HT-29 (cell line): ENCODE measurements at regions not wholly inside any gene's neighbourhood (a gene's known extent, or its start where the extent isn't known, plus 50 kb on each side); places are given as distances from the start of the nearest gene placed in this dataset. TPM values are rescaled to one million over a fixed set of nuclear protein-coding genes. Genes with fewer than 3 reads are reported as not detected.
A peak's percentile ranks its signal among the peaks of the same experiment; 100 is the strongest.

Experiments used
- DNase-seq: peaks from one replicate; pipeline ENCODE4 v3.0.0-alpha.2; 2015; ENCODE audit warnings: low spot score
- small RNA-seq: library from RNA; depleted of rRNA; stranded (forward); fragments of <200 nt; gene quantifications from one replicate; pipeline ENCODE3, GENCODE V24; 2014

DNA sequence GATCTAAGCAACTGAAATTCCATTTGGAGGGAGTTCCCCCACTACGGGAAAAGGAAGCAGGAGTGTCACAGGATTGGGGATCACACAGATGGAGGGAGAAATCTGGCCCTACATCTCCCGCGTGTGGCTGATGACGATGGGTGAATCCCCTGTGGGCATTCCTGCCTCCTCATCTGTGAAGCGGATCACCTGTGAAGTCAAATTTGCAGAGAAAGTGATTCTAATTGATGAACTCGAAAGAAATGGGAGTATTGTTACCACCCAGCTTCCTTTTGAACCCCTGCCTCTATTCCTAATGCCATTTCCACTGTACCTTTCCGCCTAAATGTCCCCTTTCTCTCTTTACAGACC is 92.0 kb downstream of the CMPK2 start:
- no peak for DNase-seq

DNA sequence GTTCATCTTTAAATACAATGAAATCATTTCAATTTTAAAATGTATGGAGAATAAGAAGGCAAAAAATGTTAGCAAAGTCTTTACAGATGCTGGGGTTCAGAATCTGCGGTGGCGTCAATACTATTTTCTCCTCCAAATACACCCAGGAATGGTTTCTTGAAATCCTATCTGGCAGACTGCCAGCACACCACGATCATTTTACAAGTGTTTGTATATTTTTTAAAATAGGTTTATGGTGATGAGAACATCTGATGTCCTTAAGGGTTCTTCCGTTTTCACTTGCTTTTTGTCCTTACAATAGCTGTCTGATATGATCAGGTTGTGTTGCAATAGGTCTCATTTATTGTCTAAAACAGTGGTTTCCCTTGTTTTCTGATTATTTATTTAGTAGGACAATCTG is 89.6 kb downstream of the CMPK2 start:
- DNase-seq: no peak

DNA sequence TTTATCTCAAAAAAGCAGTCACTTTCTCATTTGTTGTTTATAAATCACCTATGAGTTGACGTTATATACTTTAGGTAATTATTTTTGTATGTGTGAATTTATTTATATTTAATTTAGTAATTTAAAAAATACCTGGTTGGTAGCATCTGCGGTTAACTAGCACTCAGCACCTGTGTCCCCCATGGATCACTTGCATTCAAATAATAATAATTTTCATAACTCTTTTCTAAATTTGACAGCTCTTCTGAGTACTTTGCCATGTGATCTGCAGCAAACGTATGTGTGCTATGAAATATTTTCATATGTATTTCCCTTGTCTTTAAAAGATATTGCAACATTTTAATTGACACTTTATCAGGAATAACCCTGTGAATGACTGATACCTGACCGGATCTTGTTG is 88.1 kb downstream of the CMPK2 start:
- DNase-seq: no peak

DNA sequence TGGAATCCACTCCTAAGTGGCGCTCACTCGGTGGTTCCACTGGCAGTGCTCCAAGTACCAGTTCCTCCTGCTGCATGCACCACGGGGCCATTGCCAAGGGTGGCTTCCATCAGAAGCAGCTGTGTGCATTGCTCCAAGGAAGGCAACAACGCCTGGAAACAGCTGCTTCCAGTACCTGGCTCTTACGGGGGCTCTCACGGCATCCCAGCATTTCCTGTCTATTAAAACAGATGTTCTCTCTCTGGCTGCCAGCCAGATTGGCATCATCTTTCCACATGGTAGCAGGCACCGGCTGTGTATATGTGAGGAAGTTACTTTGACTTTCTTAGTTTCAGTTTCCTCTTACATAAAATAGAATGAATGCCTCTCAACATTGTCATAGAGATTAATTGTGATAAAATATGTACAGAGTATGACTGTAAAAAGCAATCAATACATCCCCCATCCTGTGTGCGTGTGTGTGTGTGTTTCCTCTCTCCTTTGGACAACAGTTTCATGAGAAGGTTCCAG is 84.9 kb downstream of the CMPK2 start:
- DNase-seq: no peak

DNA sequence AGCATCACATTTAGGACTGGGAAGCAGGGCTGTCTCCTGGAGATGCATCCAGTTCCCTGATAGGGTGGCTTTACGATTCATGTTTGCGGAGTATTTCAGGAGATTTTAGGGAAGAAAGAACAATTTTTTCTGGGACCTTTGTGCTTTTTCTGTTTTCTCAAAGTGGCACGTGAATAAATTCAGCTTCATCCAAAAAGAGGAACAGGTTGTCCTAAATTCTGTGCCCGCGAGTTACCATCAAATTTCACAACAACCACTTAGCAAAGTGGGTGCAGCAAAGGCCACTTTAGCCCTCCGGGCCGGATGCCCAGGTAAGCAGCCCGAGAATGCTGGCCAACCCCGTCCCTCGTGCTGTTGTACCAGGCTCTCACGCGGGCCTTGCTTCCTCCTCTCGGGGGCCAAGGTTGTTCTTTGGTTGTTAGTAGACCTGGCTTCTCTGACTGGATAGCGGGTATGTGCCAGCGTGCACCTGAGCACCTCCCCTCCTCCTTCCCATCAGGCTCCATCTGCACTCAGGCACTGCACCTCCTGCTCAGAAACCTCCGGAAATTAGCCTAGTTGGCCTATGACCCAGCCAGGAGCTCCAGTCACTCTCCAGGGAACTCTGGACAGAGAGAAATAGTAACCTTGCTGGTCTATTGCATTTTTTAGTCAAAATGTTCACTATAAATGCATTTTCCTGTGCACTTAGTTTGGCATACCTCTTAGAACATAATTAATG is 83.0 kb downstream of the CMPK2 start:
- no peak for DNase-seq

DNA sequence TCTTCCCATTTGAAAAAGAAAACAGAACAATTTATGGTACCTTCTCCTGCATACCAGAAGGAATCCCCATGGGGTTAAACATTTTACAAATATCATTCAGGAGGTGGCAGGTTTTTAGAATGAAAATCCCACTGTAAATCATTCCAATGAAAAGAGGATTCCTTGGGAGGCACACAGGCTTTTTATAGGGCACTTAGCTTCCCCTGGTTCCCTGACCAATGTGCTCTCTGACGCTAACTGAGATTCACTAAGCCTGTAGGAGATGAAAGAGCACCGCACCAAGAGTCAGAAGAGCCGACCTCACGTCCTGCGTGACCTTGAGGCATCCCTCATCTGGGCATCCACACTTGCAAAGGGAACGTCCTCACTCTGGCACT is 82.5 kb downstream of the CMPK2 start:
- no peak for DNase-seq

DNA sequence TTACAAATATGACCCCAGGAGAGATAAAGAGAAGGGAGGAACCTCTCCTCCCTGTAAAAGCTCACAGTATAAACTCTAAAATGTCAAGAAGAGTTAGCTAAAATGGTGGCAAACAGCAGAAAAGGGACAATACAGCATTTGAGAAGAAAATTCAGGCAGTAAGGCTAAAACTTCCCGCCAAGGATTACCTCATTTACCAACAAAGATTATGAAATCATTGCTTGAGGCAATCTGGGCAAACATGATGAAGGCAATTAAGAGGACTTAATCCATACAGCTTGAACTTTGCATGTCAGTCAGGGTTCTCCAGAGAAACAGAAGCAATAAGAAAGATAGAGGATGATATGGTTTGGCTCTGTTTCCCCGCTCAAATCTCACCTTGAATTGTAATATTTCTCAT is 81.4 kb downstream of the CMPK2 start:
- DNase-seq: no peak

DNA sequence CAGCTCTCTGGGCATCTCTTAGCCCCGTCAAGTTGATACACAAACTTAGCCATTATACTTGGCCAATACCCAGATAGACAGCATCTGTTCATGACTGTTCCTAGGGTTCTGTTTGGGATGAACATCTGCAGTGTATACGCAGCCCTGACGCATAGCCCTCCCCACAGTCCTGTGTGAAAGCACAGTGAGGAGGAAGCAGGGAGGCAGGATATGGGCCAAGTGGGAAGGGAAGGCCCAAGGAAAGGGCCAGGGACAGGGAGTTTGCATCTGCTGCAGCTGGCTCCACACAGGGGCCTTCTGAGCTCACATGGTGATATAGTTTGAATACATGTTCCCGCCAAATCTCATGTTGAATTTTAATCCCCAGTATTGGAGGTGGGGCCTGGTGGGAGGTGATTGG is 80.2 kb downstream of the CMPK2 start:
- no peak for DNase-seq

DNA sequence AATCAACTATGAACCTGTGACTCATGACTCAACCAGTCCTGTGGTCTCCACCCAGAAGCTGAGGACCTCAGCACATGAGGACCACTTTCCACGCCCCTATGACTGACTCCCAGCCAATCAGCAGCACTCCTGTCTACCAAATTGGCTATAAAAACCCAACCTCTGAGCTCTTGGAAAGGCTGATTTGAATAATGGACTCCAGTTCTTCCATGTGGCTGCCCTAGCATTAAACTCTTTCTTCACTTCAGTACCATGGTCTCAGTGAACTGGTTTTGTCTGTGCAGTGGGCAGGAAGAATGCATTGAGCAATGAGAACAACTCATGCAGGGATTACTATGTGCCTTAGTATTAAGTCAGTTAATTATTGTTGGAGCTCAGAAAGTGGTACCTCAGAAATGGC is 78.3 kb downstream of the CMPK2 start:
- DNase-seq: no peak

DNA sequence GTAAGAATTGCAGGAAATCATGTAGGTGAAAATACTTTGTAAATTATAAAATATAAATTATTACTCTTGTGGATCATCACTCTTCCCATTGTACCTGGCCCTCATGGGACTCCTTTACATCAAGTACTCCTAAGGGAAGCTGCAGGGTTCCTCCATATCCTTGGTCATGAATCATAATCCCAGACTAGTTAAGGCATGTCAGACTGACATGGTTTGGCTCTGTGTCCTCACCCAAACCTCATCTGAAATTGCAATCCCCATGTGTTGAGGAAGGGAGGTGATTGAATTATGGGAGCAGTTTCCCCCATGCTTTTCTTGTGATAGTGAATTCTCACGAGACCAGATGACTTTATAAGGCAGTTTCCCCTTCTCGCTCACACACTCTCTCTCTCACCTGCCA is 77.1 kb downstream of the CMPK2 start:
- DNase-seq: no peak

DNA sequence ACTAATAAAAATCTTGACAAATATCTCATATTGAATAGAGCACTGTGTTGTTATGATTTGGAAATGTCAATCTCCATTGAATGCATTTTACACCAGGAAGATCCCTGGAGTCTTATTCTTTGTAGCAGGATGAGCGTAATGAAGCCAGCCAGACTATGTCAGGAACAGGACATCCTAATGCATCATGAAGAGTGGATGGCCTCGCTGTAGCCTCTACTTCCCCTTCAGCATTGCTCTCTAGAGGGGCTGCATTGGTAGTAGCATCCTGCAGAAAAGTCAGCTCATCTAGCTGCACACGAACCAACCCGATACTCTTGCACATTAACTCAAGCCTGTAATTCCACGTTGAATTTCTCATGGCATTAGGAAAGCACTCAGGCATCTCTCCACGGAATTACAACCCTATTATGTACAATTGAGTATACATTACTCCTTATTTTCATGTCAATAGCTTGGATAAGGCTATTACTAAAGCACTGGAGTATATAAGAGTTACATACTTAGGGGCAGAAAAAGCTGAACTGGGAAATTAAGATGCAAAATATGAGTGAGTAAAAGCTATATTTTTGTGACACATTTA is 76.1 kb downstream of the CMPK2 start:
- DNase-seq: no peak

DNA sequence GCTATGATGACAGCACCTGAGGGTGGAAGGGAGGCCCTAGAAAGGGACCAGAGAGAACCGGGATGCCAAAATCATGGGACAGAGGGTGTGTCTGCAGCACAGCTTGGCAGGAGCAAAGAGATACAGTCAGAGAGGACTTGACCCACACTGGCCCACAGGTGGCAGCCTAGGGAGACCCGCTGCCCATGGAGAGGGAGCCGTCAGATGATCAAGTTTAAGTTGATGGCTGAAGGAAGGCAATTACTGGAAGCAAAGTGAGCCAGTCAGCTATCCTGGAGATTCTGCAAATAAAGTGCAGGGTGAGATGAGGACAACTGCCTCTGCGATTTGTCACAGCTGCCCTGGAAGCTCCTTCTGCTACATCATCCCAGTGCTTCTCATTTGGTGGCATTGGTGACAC is 74.0 kb downstream of the CMPK2 start:
- peak; percentile 10 for DNase-seq

DNA sequence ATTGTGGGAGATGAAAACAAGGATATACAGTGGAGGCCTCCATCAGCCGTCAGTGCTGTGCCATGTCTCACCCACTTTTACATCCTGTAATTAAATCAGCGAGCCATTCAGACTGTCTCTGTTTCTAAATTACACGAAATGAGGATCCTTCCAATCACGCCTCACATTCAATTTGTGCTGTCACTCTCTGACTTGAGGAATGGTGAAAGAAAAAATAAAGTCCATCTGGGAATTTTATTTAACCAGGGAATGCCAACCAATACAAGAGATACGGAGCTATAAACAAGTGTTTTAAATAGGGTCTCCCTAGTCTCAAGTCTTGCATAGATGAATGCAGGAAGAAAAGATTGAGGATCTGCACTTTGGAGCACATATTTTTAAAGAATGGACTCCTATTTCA is 72.8 kb downstream of the CMPK2 start:
- no peak for DNase-seq

DNA sequence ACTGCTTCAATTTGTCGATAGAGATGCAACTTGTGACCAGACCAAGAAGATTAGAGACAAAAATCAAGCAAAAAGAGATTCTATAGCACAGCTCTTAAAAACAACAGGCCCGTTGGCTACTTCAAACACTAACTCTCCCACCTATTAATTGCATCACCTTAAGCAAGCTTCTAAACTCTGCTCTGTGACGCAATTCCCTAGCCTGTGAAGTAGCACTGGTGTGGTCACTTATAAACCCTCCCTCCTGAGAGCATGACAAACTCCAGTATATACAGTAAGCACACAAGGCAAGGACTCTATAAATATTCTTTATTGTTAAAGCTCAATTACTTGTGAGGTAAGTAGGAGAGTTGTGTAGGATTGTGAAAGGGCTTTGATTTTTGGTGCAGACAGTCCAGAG is 72.3 kb downstream of the CMPK2 start:
- DNase-seq: no peak

DNA sequence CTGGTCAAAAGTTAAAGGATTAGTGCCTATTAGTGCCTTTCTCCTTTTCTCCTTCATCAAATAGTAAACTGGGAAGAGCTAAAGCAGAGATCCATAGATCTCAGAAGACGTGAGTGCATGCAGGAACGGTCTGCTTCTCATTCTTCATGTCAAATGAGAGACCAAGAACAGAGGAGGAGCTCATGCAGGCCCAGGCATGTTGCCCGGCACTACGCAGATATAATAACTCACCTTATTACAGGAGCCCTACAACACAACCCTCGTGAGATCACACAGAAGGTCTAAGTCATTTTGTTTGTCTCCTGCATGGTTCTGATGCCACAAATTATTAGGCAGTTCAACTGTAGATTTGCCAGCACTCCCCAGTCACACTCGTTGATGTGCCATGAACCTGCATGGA is 71.8 kb downstream of the CMPK2 start:
- no peak for DNase-seq

DNA sequence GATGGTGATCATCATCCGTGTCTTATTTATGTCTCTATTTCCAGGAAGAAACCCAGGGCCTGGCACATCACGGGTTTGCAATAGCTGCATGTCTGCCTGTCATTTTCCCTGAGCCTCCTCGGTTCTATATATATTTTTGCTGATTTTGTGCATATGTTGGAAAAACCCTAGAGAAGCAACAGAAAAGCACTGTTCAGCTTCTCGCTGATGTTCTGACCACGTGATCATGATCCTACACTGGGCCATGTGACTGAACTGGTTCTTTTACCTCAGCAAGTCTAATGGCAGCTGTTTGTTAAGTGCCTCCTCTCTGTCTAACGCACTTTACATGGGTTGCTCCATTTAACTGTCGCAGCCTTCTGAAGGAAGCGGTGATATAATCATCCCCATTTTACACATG is 71.3 kb downstream of the CMPK2 start:
- no peak for DNase-seq

Small RNA genes lying in the stretch of these regions (small RNA-seq; reads per million reads assigned to genes)
- gene MIR7158: not detected
